ENCODE measurements at regions not wholly inside any gene's neighbourhood (a gene's known extent, or its start where the extent isn't known, plus 50 kb on each side); places are given as distances from the start of the nearest gene placed in this dataset.

GRCh38 chr1:30657131-30658013, 66.0 kb downstream of the MATN1 start:
- H3K9ac ChIP-seq: no peak overlapping the region
- H3K36me3 ChIP-seq: no peaks in the 10 kb centered on the region
- peaks cover 13% of the 10 kb centered on the region for H3K4me1 Mint-ChIP-seq
- H3K9me3 ChIP-seq (ENCODE audit: low read depth): no peaks in the 10 kb centered on the region
- H3K4me3 Mint-ChIP-seq: no peak overlapping the region
- no peaks in the 10 kb centered on the region for H4K20me1 ChIP-seq (ENCODE audit: low read depth)
- H3K27ac Mint-ChIP-seq: no peak overlapping the region
- no peaks in the 10 kb centered on the region for H3K36me3 Mint-ChIP-seq
- no peaks in the 10 kb centered on the region for H3K79me2 ChIP-seq (ENCODE audit: low read depth)
- H3K27me3 ChIP-seq: no peaks in the 10 kb centered on the region
- TF ChIP-seq EZH2 (IDR thresholded peaks at IDR 0.05) (no peak), CTCF (IDR thresholded peaks at IDR 0.05) (no peak), EZH2phosphoT487 (IDR thresholded peaks at IDR 0.05) (no peak)
- no peak for DNase-seq (ENCODE audit: low spot score)
- no peak overlapping the region for H3K27ac ChIP-seq
- H3K27me3 Mint-ChIP-seq (ENCODE audit: insufficient read depth, low read depth): peaks cover 7% of the 10 kb centered on the region
- H3K9me3 Mint-ChIP-seq: peaks cover 10% of the 10 kb centered on the region
- peaks cover 3% of the 10 kb centered on the region for H3K4me1 ChIP-seq
- H2AFZ ChIP-seq (replicated peaks): no peak overlapping the region
- no peak overlapping the region for H3K4me3 ChIP-seq
- no peak overlapping the region for H3K4me2 ChIP-seq
- no peaks in the 10 kb centered on the region for H3F3A ChIP-seq (ENCODE audit: low read depth)

- no peaks in the 10 kb centered on the region for H3K79me2 ChIP-seq (ENCODE audit: low read depth)
- no peaks in the 10 kb centered on the region for H3K9me3 ChIP-seq (ENCODE audit: low read depth)
- H3K4me3 Mint-ChIP-seq: peak overlapping the region; percentile 35
- no peaks in the 10 kb centered on the region for H3K36me3 ChIP-seq
- peaks cover 9% of the 10 kb centered on the region for H3K4me1 ChIP-seq
- H3K36me3 Mint-ChIP-seq: no peaks in the 10 kb centered on the region
- no peaks in the 10 kb centered on the region for H3K27me3 ChIP-seq
- no peak overlapping the region for H3K4me2 ChIP-seq
- H3F3A ChIP-seq (ENCODE audit: low read depth): no peaks in the 10 kb centered on the region
- H2AFZ ChIP-seq (replicated peaks): no peak overlapping the region
- peaks cover 13% of the 10 kb centered on the region for H3K4me1 Mint-ChIP-seq
- H3K27ac ChIP-seq: no peak overlapping the region
- no peak overlapping the region for H3K4me3 ChIP-seq
- H3K9ac ChIP-seq: no peak overlapping the region
- TF ChIP-seq EZH2phosphoT487 (IDR thresholded peaks at IDR 0.05) (no peak), CTCF (IDR thresholded peaks at IDR 0.05) (no peak), EZH2 (IDR thresholded peaks at IDR 0.05) (no peak)
- H3K27me3 Mint-ChIP-seq (ENCODE audit: insufficient read depth, low read depth): peaks cover 7% of the 10 kb centered on the region
- H3K27ac Mint-ChIP-seq: no peak overlapping the region
- DNase-seq (ENCODE audit: low spot score): no peak
- peaks cover 10% of the 10 kb centered on the region for H3K9me3 Mint-ChIP-seq
- H4K20me1 ChIP-seq (ENCODE audit: low read depth): no peaks in the 10 kb centered on the region
Measured at GRCh38 chr1:30656171-30656940, 67.0 kb downstream of the MATN1 start.

GRCh38 chr1:30655672-30656071, 67.7 kb downstream of the MATN1 start:
- no peaks in the 10 kb centered on the region for H3K36me3 ChIP-seq
- no peak overlapping the region for H2AFZ ChIP-seq (replicated peaks)
- no peaks in the 10 kb centered on the region for H4K20me1 ChIP-seq (ENCODE audit: low read depth)
- H3K27me3 ChIP-seq: no peaks in the 10 kb centered on the region
- peaks cover 9% of the 10 kb centered on the region for H3K4me1 ChIP-seq
- no peak overlapping the region for H3K4me3 ChIP-seq
- H3K79me2 ChIP-seq (ENCODE audit: low read depth): no peaks in the 10 kb centered on the region
- H3K4me3 Mint-ChIP-seq: peak overlapping the region; percentile 35
- H3K36me3 Mint-ChIP-seq: no peaks in the 10 kb centered on the region
- no peak overlapping the region for H3K27ac ChIP-seq
- no peak overlapping the region for H3K4me2 ChIP-seq
- H3F3A ChIP-seq (ENCODE audit: low read depth): no peaks in the 10 kb centered on the region
- H3K9me3 ChIP-seq (ENCODE audit: low read depth): no peaks in the 10 kb centered on the region
- peaks cover 9% of the 10 kb centered on the region for H3K27me3 Mint-ChIP-seq (ENCODE audit: insufficient read depth, low read depth)
- no peak for DNase-seq (ENCODE audit: low spot score)
- H3K9ac ChIP-seq: no peak overlapping the region
- TF ChIP-seq EZH2phosphoT487 (IDR thresholded peaks at IDR 0.05) (no peak), EZH2 (IDR thresholded peaks at IDR 0.05) (no peak), CTCF (IDR thresholded peaks at IDR 0.05) (no peak)
- H3K9me3 Mint-ChIP-seq: peaks cover 10% of the 10 kb centered on the region
- H3K4me1 Mint-ChIP-seq: peaks cover 13% of the 10 kb centered on the region
- H3K27ac Mint-ChIP-seq: no peak overlapping the region

All from neural progenitor cell (in vitro differentiated cells).